Breast epithelium (tissue), 4 donors: ENCODE measurements at regions not wholly inside any gene's neighbourhood (a gene's known extent, or its start where the extent isn't known, plus 50 kb on each side); places are given as distances from the start of the nearest gene placed in this dataset.

ENCODE experiments used
- DNase-seq, 2 donors: peaks; one replicate each; pipeline ENCODE4 v3.0.0-alpha.2; 2019; ENCODE audit warnings: low spot score in 2 of 2
- H3K27ac ChIP-seq, 2 donors: fragments of 200-600 bp; sonication (generic) in 1 of 2; one replicate each; pipeline ENCODE4 v1.5.1; 2016 to 2019; ENCODE audit warnings: mild to moderate bottlenecking in 1 of 2
- H3K27me3 ChIP-seq, 2 donors: fragments of 200-600 bp; sonication (generic) in 1 of 2; one replicate each; pipeline versions ENCODE4 v1.5.1 to v1.6.0; 2017 to 2019; ENCODE audit warnings: control low read depth in 1 of 2, mild to moderate bottlenecking in 1 of 2
- H3K36me3 ChIP-seq: fragments of 200-600 bp; one replicate; pipeline ENCODE4 v1.5.1; 2019
- H3K4me1 ChIP-seq, 2 donors: fragments of 200-600 bp; sonication (generic); one replicate each; pipeline ENCODE4 v1.5.1; 2016 to 2019; ENCODE audit warnings: control low read depth in 1 of 2
- H3K4me3 ChIP-seq, 3 donors: fragments of 200-600 bp; sonication (generic); 1 replicate in 2 of 3; 2 replicates in 1 of 3; pipeline ENCODE4 v1.5.1; 2016 to 2019; ENCODE audit warnings: mild to moderate bottlenecking in 3 of 3, moderate library complexity in 2 of 3
- H3K9me3 ChIP-seq, 2 donors: fragments of 200-600 bp; sonication (generic) in 1 of 2; one replicate each; pipeline ENCODE4 v1.5.1; 2016 to 2019; ENCODE audit warnings: control low read depth in 1 of 2
- CTCF ChIP-seq, 3 donors: fragments of 450-650 bp; IDR thresholded peaks; one replicate each; pipeline ENCODE4 v1.5.1; 2016 to 2017; ENCODE audit warnings: antibody characterized with exemption in 3 of 3, mild to moderate bottlenecking in 3 of 3, moderate library complexity in 3 of 3
- POLR2A ChIP-seq: fragments of 450-650 bp; IDR thresholded peaks from one replicate; pipeline ENCODE4 v1.6.1; 2016; ENCODE audit warnings: antibody characterized with exemption, mild to moderate bottlenecking, moderate library complexity
- POLR2AphosphoS5 ChIP-seq, 3 donors: sonication (generic); formaldehyde crosslinking; IDR thresholded peaks; one replicate each; pipeline ENCODE4 v1.6.1; 2017; ENCODE audit warnings: antibody characterized with exemption in 3 of 3
- intact Hi-C: fragments of 100-400 bp; cut with DNase I; formaldehyde crosslinking; loops from one replicate; pipeline ENCODE4 v1.15.1; 2023; ENCODE audit warnings: low total_unique reads

GRCh38 chr9:21683484-21684175, 118.8 kb upstream of the MTAP start:
- Histone ChIP-seq H3K4me3 (no peak overlapping the region), H3K9me3 (no peaks in the 10 kb centered on the region), H3K27me3 (no peaks in the 10 kb centered on the region), H3K27ac (no peak overlapping the region), H3K4me1 (no peaks in the 10 kb centered on the region), H3K36me3 (no peaks in the 10 kb centered on the region)
- intact Hi-C loops, result no loop called here
- TF ChIP-seq POLR2AphosphoS5 (IDR thresholded peaks at IDR 0.05), result no peak
- no peak for TF ChIP-seq POLR2A
- TF ChIP-seq CTCF (IDR thresholded peaks at IDR 0.05), result no peak
- no peak for DNase-seq

GRCh38 chr9:21684231-21684630, 118.2 kb upstream of the MTAP start:
- intact Hi-C loops, result no loop called here
- no peaks in the 10 kb centered on the region for H3K4me1 ChIP-seq
- H3K36me3 ChIP-seq, result no peaks in the 10 kb centered on the region
- no peaks in the 10 kb centered on the region for H3K27me3 ChIP-seq
- no peak for TF ChIP-seq POLR2AphosphoS5 (IDR thresholded peaks at IDR 0.05)
- TF ChIP-seq POLR2A, result no peak
- TF ChIP-seq CTCF (IDR thresholded peaks at IDR 0.05), result no peak
- no peaks in the 10 kb centered on the region for H3K9me3 ChIP-seq
- H3K4me3 ChIP-seq, result no peak overlapping the region
- no peak overlapping the region for H3K27ac ChIP-seq
- no peak for DNase-seq

- Histone ChIP-seq H3K9me3 (no peaks in the 10 kb centered on the region), H3K4me1 (no peaks in the 10 kb centered on the region), H3K27ac (no peak overlapping the region), H3K36me3 (no peaks in the 10 kb centered on the region), H3K4me3 (no peak overlapping the region), H3K27me3 (no peaks in the 10 kb centered on the region)
- TF ChIP-seq POLR2AphosphoS5 (IDR thresholded peaks at IDR 0.05) (no peak), CTCF (IDR thresholded peaks at IDR 0.05) (no peak)
- intact Hi-C loops, result no loop called here
- peak in 1 of 2 donors; percentile 42 for DNase-seq
Measured at GRCh38 chr9:21684831-21685362, 117.5 kb upstream of the MTAP start.

GRCh38 chr9:21685502-21685901, 116.9 kb upstream of the MTAP start:
- no peaks in the 10 kb centered on the region for H3K36me3 ChIP-seq
- no peak for DNase-seq
- H3K9me3 ChIP-seq, result no peaks in the 10 kb centered on the region
- H3K4me1 ChIP-seq, result no peaks in the 10 kb centered on the region
- H3K4me3 ChIP-seq, result no peak overlapping the region
- H3K27me3 ChIP-seq, result no peaks in the 10 kb centered on the region
- intact Hi-C loops, result no loop called here
- TF ChIP-seq POLR2A, result no peak
- no peak for TF ChIP-seq CTCF (IDR thresholded peaks at IDR 0.05)
- TF ChIP-seq POLR2AphosphoS5 (IDR thresholded peaks at IDR 0.05), result no peak
- no peak overlapping the region for H3K27ac ChIP-seq

GRCh38 chr9:21686738-21687137, 115.7 kb upstream of the MTAP start:
- no peaks in the 10 kb centered on the region for H3K27me3 ChIP-seq
- no peak for DNase-seq
- H3K4me3 ChIP-seq, result no peak overlapping the region
- intact Hi-C loops, result no loop called here
- H3K27ac ChIP-seq, result no peak overlapping the region
- H3K9me3 ChIP-seq, result no peaks in the 10 kb centered on the region
- TF ChIP-seq POLR2AphosphoS5 (IDR thresholded peaks at IDR 0.05) (no peak), POLR2A (no peak), CTCF (IDR thresholded peaks at IDR 0.05) (no peak)
- no peaks in the 10 kb centered on the region for H3K4me1 ChIP-seq
- H3K36me3 ChIP-seq, result no peaks in the 10 kb centered on the region
